GM10266 (cell line): ENCODE measurements at regions not wholly inside any gene's neighbourhood (a gene's known extent, or its start where the extent isn't known, plus 50 kb on each side); places are given as distances from the start of the nearest gene placed in this dataset.

Experiments
- DNase-seq: peaks from one replicate; pipeline ENCODE4 v3.0.0; 2012; ENCODE audit errors: extremely low spot score
- CTCF ChIP-seq: IDR thresholded peaks from 2 replicates; pipeline ENCODE4 v1.5.1; 2012; ENCODE audit warnings: mild to moderate bottlenecking, low read depth; ENCODE audit not compliant: control insufficient read depth, insufficient read depth; ENCODE audit errors: missing control alignments

- no peak for DNase-seq
These were observed 96.6 kb upstream of the AGTR1 start for GRCh38 chr3:148600902-148601765.

GRCh38 chr3:148601766-148602685, 95.7 kb upstream of the AGTR1 start:
- DNase-seq, result no peak
- no peak for TF ChIP-seq CTCF

More at GRCh38 chr3:148600902-148601765, 96.6 kb upstream of the AGTR1 start:
- TF ChIP-seq CTCF, result no peak

- no peak for DNase-seq
- no peak for TF ChIP-seq CTCF
These were observed 93.2 kb upstream of the AGTR1 start for GRCh38 chr3:148604270-148605085.

- TF ChIP-seq CTCF, result no peak
- no peak for DNase-seq
These were observed 92.2 kb upstream of the AGTR1 start for GRCh38 chr3:148605521-148605920.

GRCh38 chr3:148606979-148607378, 90.7 kb upstream of the AGTR1 start:
- TF ChIP-seq CTCF, result no peak
- no peak for DNase-seq

- TF ChIP-seq CTCF, result no peak
- no peak for DNase-seq
These were observed 90.2 kb upstream of the AGTR1 start for GRCh38 chr3:148607491-148607890.
